A549 (cell line): ENCODE measurements at regions not wholly inside any gene's neighbourhood (a gene's known extent, or its start where the extent isn't known, plus 50 kb on each side); places are given as distances from the start of the nearest gene placed in this dataset.
"Not testable (repeated sequence)": the region's sequence is repeated elsewhere in the genome, so short reads cannot be mapped to it uniquely, and the experiment has no call there.

Experiments
- ATAC-seq, 2 experiments: fragments of 200-7000 bp in 1 of 2; fragments of >200 bp in 1 of 2; cut with Nextera tagmentation in 1 of 2; cut with Tn5 transposase in 1 of 2; 3 replicates each; pipeline versions ENCODE4 v1.8.0 to v1.9.1; 2018 to 2020; ENCODE audit warnings: mild to moderate bottlenecking in 1 of 2, moderate library complexity in 1 of 2
- CTCF ChIA-PET: fragments of 300-600 bp; sonication (Branson Sonifier 250); formaldehyde crosslinking; extraction: SDS; loops from one replicate; lab custom pipeline; 2021; ENCODE audit warnings: antibody characterized with exemption, inconsistent platforms; lab: Yijun Ruan, JAX
- POLR2A ChIA-PET: fragments of 350-600 bp; formaldehyde crosslinking; extraction: SDS; loops from one replicate; lab custom pipeline; 2021; ENCODE audit warnings: antibody characterized with exemption, inconsistent platforms; lab: Yijun Ruan, JAX
- DNase-seq, 2 experiments: peaks; one replicate each; pipeline versions ENCODE4 v3.0.0 to v3.0.0-alpha.2; 2011 to 2016; ENCODE audit warnings: low read depth in 1 of 2, low spot score in 1 of 2
- FAIRE-seq: peaks from 2 replicates; lab custom pipeline; 2011; peaks lifted over from hg19 to GRCh38; lab: Jason Lieb, UNC
- H3K27ac ChIP-seq, 2 experiments: fragments of >200 bp; sonication (Bioruptor Twin); formaldehyde crosslinking; 3 replicates each; pipeline ENCODE4 v1.5.1; 2016 to 2017
- H3K4me1 ChIP-seq: fragments of >200 bp; sonication (Bioruptor Twin); formaldehyde crosslinking; 3 replicates; pipeline ENCODE4 v1.6.1; 2016
- H3K4me2 ChIP-seq: fragments of >200 bp; sonication (Bioruptor Twin); formaldehyde crosslinking; 3 replicates; pipeline ENCODE4 v1.6.1; 2016
- H3K4me3 ChIP-seq: fragments of >200 bp; sonication (Bioruptor Twin); formaldehyde crosslinking; 3 replicates; pipeline ENCODE4 v1.5.1; 2016
- H3K9me3 ChIP-seq: fragments of >200 bp; sonication (Bioruptor Twin); formaldehyde crosslinking; 3 replicates; pipeline ENCODE4 v1.6.1; 2016
- BHLHE40 ChIP-seq: IDR thresholded peaks from 2 replicates; pipeline ENCODE4 v1.6.1; 2012; ENCODE audit warnings: low read depth, low read length, inconsistent platforms
- EHMT2 ChIP-seq: fragments of 200-600 bp; sonication (generic); IDR thresholded peaks from 2 replicates; pipeline ENCODE4 v1.6.1; 2016; ENCODE audit warnings: antibody characterized with exemption, low read depth, mild to moderate bottlenecking, moderate library complexity
- FOXS1 ChIP-seq: fragments of 250-450 bp; sonication (Bioruptor Pico); IDR thresholded peaks from 2 replicates; pipeline ENCODE4 v1.5.0; 2020; ENCODE audit warnings: mild to moderate bottlenecking, moderate library complexity
- HOXB13 ChIP-seq: fragments of 250-450 bp; sonication (Bioruptor Pico); IDR thresholded peaks from 2 replicates; pipeline ENCODE4 v1.5.0; 2020; ENCODE audit warnings: low read depth, mild to moderate bottlenecking, moderate library complexity
- HOXB5 ChIP-seq: fragments of 250-450 bp; sonication (Bioruptor Pico); IDR thresholded peaks from 2 replicates; pipeline ENCODE4 v1.5.0; 2020; ENCODE audit warnings: mild to moderate bottlenecking, moderate library complexity
- MAFK ChIP-seq: fragments of 450-650 bp; IDR thresholded peaks from 2 replicates; pipeline ENCODE4 v1.6.1; 2014; ENCODE audit not compliant: partially characterized antibody
- MAX ChIP-seq: IDR thresholded peaks from 2 replicates; pipeline ENCODE4 v1.6.1; 2012
- PBX3 ChIP-seq: IDR thresholded peaks from 2 replicates; pipeline ENCODE4 v1.6.1; 2012
- RCOR1 ChIP-seq: fragments of 150-350 bp; IDR thresholded peaks from 2 replicates; pipeline ENCODE4 v1.6.1; 2014; ENCODE audit warnings: antibody characterized with exemption, low read length, low read depth
- REST ChIP-seq: fragments of 200-600 bp; sonication (generic); IDR thresholded peaks from 2 replicates; pipeline ENCODE4 v1.6.1; 2016; ENCODE audit warnings: antibody characterized with exemption, mild to moderate bottlenecking, moderate library complexity
- RNF2 ChIP-seq: fragments of 200-600 bp; sonication (generic); IDR thresholded peaks from 2 replicates; pipeline ENCODE4 v1.6.1; 2016; ENCODE audit warnings: low read depth, mild to moderate bottlenecking, antibody characterized with exemption, moderate library complexity, borderline replicate concordance
- USF2 ChIP-seq: fragments of 450-650 bp; IDR thresholded peaks from 2 replicates; pipeline ENCODE4 v1.6.1; 2014; ENCODE audit warnings: antibody characterized with exemption
- ZSCAN20 ChIP-seq: fragments of 250-450 bp; sonication (Bioruptor Pico); IDR thresholded peaks from 2 replicates; pipeline ENCODE4 v1.8.0; 2022; ENCODE audit warnings: mild to moderate bottlenecking, moderate library complexity
- WGBS: methylation state at CpG from one replicate; pipeline ENCODE4 v1.1.6; 2017; ENCODE audit errors: missing lambda C conversion rate; 5-methylcytosine and 5-hydroxymethylcytosine counted together
- TF ChIP-seq, protein P1 (sequence below): fragments of >200 bp; sonication (Bioruptor Twin); formaldehyde crosslinking; IDR thresholded peaks from 2 replicates; pipeline ENCODE4 v1.6.1; 2016
- TF ChIP-seq, protein P2 (sequence below): fragments of 250-450 bp; sonication (Bioruptor Pico); IDR thresholded peaks from 2 replicates; pipeline ENCODE4 v1.5.0; 2020; ENCODE audit warnings: low read depth, mild to moderate bottlenecking, moderate library complexity

GRCh38 chr3:36077320-36077719 is 303.0 kb upstream of the STAC start:
- FAIRE-seq = no peak
- 26% methylated on average over 5 of the region's 5 CpGs for WGBS
- CTCF ChIA-PET = no interaction called here
- ATAC-seq = no peak
- POLR2A ChIA-PET = no interaction called here
- Histone ChIP-seq H3K27ac (no peak overlapping the region), H3K4me2 (no peak overlapping the region), H3K4me1 (no peaks in the 10 kb centered on the region), H3K4me3 (no peak overlapping the region), H3K9me3 (0 out of 3 replicates have a peak, but pooled peaks cover 4% of the 10 kb centered on the region)
- TF ChIP-seq BHLHE40 (no peak), RNF2 (no peak), PBX3 (no peak), REST (no peak), MAFK (no peak), HOXB13 (CRISPR knock-in tag) (no peak), EHMT2 (no peak), FOXS1 (CRISPR knock-in tag) (no peak), USF2 (no peak), ZSCAN20 (CRISPR knock-in tag) (no peak), HOXB5 (CRISPR knock-in tag) (no peak), RCOR1 (no peak)
- TF ChIP-seq, protein P1, sequence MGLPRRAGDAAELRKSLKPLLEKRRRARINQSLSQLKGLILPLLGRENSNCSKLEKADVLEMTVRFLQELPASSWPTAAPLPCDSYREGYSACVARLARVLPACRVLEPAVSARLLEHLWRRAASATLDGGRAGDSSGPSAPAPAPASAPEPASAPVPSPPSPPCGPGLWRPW = no peak
- TF ChIP-seq, protein P2, sequence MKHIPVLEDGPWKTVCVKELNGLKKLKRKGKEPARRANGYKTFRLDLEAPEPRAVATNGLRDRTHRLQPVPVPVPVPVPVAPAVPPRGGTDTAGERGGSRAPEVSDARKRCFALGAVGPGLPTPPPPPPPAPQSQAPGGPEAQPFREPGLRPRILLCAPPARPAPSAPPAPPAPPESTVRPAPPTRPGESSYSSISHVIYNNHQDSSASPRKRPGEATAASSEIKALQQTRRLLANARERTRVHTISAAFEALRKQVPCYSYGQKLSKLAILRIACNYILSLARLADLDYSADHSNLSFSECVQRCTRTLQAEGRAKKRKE (CRISPR knock-in tag) = no peak
- DNase-seq = no peak

DNA sequence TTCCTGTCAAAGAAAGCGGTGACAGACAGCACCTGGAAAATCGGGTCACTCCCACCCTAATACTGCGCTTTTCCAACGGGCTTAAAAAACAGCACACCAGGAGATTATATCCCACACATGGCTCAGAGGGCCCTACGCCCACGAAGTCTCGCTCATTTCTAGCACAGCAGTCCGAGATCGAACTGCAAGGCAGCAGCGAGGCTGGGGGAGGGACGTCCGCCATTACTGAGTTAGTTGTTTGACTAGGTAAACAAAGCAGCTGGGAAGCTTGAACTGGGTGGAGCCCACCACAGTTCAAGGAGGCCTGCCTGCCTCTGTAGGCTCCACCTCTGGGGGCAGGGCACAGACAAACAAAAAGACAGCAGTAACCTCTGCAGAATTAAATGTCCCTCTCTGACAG is 297.3 kb upstream of the STAC start:
- H3K4me2 ChIP-seq, H3K4me1 ChIP-seq, H3K27ac ChIP-seq, POLR2A ChIA-PET, ATAC-seq, DNase-seq, H3K9me3 ChIP-seq, CTCF ChIA-PET, FAIRE-seq, H3K4me3 ChIP-seq: not testable (repeated sequence)
- WGBS = 44% methylated on average over 12 of the region's 12 CpGs

DNA sequence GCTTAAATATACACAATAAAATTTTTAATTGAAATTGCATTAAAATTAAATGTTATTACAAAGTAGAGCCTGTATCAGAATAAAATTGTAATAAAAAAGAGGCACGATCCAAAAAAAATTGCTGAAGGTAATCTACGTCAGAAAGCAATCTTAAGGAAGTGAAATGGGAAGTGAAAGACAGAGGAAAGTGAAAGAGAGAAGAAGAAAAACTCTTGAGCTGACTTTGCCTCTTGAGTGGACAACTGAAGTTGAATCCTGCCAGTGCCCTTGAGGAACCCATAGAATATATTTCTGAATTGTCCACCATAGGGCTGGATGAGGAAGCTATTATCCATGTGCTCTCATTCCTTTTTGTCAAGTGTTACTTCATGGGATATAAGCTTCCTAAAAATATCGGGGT is 285.1 kb upstream of the STAC start:
- Histone ChIP-seq H3K27ac (no peak overlapping the region), H3K4me2 (no peak overlapping the region), H3K4me3 (no peak overlapping the region), H3K9me3 (no peaks in the 10 kb centered on the region), H3K4me1 (no peaks in the 10 kb centered on the region)
- FAIRE-seq = no peak
- ATAC-seq = no peak
- no peak for TF ChIP-seq MAX
- no peak for TF ChIP-seq EHMT2
- WGBS = 57% methylated on average over 3 of the region's 3 CpGs
- CTCF ChIA-PET = no interaction called here
- POLR2A ChIA-PET = no interaction called here
- DNase-seq = no peak
